ENCODE measurements at regions not wholly inside any gene's neighbourhood (a gene's known extent, or its start where the extent isn't known, plus 50 kb on each side); places are given as distances from the start of the nearest gene placed in this dataset.

- no peak for DNase-seq
Measured at GRCh38 chr7:41207141-41207540, 495.7 kb downstream of the INHBA start.

- DNase-seq = no peak
Measured at GRCh38 chr7:41206267-41206666, 496.6 kb downstream of the INHBA start.

DNA sequence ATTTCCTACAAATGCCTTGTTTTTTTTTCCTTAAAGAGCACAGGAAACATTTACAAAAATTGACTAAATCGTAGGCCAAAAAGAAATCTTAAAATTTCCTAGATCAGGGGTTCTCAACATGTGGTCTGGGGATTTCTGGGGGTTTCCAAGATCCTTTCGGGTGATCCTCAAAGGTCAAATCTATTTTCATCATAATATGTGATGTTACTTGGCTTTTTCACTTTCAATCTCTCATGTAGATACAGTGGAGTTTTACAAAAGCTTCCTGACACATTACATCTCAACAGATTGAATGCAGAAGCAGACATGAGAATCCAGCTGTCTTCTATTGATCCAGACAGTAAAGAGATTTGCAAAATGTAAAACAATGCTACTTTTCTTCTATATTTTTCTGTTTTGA, 497.3 kb downstream of the INHBA start:
- no peak for DNase-seq

DNA sequence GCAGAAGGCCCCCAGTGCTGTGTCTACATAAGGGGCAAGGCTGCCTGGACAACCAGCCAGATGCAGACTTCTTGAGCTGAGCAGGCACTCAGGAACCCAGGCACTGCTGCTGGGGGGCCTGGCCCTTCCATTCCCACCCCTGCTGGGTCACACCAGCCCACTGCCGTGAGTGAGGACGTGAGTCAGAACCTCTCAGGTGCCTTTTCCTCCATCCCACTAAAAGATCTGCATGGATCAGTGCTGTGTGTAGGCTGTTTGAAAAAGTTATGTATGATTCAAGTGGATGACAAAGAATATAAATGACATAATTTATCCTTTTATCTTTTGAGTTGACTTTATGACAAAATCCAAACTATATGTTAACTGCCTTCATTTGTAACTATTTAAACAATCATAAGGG, 499.3 kb downstream of the INHBA start:
- no peak for DNase-seq

- DNase-seq = no peak
Measured at GRCh38 chr7:41201021-41201420, 501.9 kb downstream of the INHBA start.

- DNase-seq = no peak
Measured at GRCh38 chr7:41199136-41199535, 503.8 kb downstream of the INHBA start.

- DNase-seq = no peak
Measured at GRCh38 chr7:41198502-41198901, 504.4 kb downstream of the INHBA start.

DNA sequence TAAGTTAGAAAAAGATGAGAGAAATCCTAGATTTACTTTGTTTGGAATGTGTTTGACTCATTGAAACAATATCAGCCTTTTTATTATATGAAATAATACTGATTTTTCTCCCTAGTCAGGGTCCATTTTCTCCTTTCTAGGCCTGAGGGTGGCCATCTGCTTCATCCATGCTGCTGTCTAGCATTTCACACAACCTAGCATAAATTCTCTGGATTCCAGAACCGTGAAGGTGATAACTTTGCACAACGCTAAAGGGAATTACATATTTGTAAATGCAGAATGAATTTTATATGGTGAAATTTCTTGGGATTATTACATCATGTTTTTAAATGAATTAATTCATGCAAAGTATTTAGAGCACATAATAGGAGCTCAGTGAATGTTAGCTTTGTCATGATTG, 505.1 kb downstream of the INHBA start:
- no peak for DNase-seq

DNA sequence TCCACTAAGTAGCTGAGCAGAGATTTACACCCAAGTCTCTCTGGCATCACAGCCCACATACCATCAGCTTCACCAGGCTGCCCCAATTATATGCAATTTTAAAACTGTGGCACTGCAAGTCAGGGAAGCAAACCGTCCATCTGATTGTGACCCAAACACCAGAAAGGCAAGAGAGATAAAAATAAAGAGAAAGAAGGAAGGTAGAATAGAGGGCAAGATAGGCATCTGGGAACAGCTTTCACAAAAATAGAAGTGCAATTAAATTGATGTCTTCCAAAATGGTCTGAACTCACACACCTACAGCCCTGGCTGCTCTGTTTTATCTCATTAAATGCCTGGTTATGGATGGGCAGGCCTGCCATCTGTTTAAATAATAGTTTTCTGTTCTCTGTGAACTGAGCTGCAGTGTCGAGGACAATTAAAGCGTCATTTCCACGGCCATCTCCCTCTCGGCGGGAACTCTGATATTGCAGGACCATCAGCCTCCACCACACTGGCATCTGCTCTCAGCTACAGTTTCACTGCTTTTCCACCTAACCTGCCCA, 509.1 kb downstream of the INHBA start:
- no peak for DNase-seq

DNA sequence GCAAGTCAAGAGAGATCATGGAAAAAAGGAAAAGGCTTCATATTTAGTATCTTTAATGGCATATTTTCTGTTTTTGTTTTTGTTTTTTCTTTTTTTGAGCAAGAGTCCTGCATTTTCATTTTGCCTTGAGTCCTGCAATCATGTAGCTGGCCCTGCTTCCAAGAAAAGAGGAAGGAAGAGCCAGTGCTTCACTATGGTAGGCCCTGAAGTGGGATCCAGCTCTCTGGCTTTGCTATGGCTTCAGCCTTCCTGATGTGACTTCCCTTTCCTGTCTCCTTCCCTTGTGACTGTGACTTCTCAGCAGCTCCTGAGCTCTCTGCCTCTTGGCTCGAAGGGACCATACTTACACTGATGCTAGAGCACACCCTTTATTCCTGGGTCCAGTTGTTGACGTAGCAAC, 512.3 kb downstream of the INHBA start:
- DNase-seq = no peak

DNA sequence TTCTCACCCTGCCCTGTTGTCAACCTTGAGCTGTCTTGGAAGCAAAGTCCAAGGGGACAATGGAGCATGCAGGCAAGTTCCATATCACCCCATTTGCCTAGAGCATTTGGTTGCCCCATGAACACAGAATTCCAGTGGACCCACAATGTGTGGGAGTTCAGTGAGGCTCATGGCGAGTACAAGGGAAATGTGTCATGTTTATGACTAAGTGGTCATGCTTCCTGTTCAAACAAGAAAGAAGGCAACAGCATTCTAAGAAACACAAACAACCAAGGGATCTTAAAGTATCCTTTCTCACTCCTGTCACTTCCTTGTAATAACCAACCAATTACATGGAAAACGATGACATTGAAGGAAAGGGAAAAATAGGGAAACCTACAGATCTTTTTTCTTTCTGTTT, 513.0 kb downstream of the INHBA start:
- DNase-seq = no peak

- no peak for DNase-seq
Measured at GRCh38 chr7:41188163-41189130, 514.4 kb downstream of the INHBA start.

GRCh38 chr7:41187322-41187721, 515.6 kb downstream of the INHBA start:
- no peak for DNase-seq

- no peak for DNase-seq
Measured at GRCh38 chr7:41185851-41186250, 517.0 kb downstream of the INHBA start.

DNA sequence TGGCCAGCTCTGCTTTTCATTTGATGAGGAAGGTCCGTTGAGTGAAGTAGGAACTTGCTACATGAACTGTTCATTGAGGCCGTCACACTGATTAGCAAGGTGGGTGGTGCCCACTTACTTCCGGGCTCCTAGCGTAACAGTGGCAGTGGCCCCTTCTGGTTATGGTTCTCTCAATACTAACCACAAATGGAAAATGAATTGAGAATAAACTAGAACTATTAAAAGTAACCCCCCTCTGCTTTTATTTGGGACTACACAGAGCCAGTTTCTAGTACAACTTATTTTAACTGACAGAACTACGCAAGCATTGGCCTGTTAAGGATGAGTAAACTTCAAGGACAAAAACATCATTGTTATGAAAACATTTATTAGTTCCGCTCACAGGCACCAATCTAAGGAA, 519.1 kb downstream of the INHBA start:
- DNase-seq = no peak

DNA sequence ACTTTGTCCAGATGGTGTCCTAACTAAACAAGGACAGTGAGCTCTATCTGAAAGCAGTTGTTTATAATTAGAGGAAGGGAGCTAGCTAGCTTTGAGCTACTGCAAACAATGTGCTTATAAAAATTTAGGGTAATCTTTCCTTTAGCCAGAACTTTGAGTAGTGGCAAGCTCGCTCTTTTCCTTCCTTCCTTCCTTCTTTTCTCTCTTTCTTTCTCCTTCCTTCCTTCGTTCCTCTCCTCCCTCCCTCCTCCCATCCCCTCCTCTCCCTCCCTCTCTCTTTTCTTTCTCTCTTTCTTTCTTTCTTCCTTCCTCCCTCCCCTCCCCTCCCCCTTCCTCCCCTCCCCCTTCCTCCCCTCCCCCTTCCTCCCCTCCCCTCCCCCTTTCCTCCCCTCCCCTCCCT, 520.1 kb downstream of the INHBA start:
- DNase-seq = no peak

DNA sequence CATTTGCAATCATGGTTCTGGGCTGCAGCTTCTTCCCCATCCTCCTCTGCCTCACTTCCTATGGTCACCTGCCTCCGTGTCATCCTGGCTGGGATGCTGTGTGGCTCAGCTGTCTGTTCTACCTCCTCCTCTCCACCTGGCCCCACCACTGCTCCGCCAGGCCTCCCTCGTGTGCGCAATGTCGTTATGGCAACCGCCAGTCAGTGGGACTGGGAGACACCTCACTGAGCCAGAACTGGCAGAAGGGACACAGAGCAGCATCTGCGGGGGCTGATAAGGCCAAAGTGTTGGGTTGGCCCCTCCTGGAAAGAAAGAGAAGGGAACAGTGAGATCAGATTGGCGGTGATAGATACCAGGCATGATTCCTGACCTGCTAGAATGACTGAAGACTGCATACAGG, 527.5 kb downstream of the INHBA start:
- no peak for DNase-seq

DNA sequence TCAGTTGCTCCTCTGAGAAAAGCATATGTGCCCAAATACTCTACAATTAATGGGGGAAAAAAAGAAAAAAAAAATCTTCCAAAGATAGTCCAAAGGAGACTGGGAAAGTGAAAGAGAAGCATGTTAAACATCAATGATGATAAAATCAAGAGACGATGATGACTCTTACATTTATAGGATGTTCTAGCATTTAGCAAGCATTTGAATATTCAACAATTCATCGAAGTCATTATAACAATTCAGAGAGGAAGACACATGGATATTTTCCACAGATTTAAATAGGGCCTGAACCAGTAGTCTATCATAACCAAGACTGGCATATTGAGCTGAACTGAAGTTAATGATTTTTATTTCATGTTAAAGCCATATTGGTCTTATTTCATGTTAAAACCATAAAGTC, 528.4 kb downstream of the INHBA start:
- DNase-seq = no peak

DNA sequence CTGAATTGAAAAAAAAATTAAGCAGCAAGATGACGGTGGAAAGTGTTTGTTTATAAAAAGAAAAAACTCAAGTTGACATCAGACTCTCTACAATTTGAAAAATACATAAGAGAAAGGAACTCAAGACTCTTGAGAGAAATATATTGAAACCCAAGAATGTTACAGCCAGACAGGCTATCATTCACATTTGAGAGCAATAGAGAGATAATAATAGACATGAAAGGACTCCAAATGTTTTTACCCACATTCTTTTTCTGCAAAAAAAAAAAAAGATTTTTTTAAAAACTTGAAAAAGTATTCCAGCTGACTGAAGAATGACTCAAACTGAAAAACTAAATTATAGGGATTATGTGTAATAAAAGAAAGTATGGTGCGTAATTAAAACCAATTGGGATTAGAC, 532.4 kb downstream of the INHBA start:
- DNase-seq = no peak

DNA sequence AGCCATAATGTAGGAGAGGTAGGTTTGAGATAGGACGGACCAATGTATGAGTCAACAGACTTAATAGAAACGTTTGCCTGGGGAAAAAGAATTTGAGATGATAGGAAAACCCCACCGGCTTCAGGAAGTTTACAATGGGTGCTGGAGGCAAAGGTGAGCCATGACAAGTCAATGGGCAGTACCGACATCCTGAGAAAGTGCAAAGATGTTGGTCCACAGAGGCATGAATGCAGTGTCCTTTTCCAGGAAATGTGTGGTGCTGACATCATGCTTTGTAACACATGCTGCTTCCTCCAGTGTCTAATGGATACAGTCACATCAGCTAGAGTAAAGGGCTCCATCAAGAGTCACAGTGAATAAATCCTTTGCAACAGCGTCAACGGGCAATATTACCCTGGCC, 533.6 kb downstream of the INHBA start:
- no peak for DNase-seq

DNA sequence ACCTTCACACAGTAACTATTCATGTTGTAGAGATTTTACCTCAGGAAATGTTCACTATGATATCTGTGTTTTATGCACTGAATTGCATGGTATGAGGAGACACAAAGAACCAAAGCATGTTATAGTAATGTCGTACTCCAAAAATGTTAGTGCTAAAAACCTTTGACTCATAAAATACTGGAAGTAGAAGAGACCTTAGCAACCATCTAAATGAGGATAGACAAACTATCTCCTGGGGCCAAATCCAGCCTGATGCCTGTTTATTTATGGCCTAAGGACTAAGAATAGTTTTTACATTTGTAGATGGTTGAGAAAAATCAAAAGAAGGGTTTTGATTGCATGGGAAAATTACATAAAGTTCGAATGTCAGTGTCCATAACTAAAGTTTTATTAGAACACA, 535.1 kb downstream of the INHBA start:
- DNase-seq = no peak

DNA sequence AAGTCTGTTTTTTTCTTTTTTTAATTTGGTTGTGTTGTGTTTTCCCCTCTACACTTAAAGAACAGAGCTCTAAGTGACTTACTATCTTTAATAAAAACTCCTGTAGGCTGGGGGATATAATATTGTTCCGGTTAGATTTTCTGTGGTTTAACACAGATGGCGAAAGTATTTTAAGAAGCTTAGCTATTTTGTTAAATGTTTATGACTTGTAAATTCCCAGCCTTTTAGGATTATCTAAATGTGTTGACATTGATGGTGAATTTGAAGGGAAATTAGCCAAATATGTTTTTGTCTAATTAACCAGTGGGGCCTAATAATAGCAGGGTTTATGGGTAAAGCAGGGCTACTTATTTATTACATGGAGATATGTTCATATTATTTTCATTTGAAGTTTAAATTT, 538.5 kb downstream of the INHBA start:
- no peak for DNase-seq

DNA sequence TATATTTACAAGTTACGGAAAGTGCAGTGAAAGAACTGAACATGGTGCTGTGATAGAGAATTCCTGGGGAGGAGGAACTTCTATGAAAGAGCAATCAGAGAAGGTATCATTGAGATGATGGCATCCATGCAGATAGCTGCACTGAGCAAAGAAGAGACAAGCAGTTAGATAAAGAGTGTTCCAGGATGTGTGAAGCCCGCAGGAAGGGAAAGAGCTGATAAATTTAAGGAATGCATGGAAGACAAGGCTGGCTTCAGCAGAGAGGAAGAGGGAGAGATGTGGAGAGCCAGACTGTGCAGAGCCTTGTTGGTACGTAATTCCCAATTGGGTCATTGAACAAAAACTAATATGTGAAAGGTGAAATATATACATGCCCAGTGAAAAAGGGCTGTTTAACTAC, 538.9 kb downstream of the INHBA start:
- no peak for DNase-seq

- DNase-seq = no peak
Measured at GRCh38 chr7:41162612-41163011, 540.3 kb downstream of the INHBA start.

Data from CD4-positive, alpha-beta T cell treated with Interleukin-15 for 1 hour (primary cell).